ENCODE measurements at regions not wholly inside any gene's neighbourhood (a gene's known extent, or its start where the extent isn't known, plus 50 kb on each side); places are given as distances from the start of the nearest gene placed in this dataset.

DNA sequence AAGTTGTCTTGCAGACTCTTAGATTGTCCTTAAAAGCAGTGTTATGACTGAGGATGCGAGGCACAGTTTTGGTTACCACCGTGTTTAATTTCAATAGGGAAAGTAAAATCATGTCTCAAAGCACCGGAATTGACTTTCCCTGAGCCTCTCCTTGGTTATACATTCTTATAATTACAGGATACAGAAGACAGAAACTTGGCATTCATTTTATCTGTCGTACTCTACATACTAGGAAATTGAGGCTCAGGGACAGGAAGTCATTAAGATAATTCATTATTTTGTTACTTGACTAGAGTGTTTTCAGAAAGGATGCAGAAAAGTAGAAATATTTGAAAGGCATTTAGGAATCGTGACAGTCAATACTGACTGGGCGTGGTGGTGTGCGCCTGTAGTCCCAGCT is 54.0 kb upstream of the SPATA31D4 start:
- no peak for DNase-seq (ENCODE audit: low read depth)
- in situ Hi-C loops (cut with HindIII; ENCODE audit: low pct_unique_long_range_greater_than_20kb, low sequenced_read_pairs), result no loop called here

GRCh38 chr9:81874931-81875330 is 53.3 kb upstream of the SPATA31D4 start:
- DNase-seq (ENCODE audit: low read depth), result peak; percentile 67
- in situ Hi-C loops (cut with HindIII; ENCODE audit: low pct_unique_long_range_greater_than_20kb, low sequenced_read_pairs), result no loop called here

DNA sequence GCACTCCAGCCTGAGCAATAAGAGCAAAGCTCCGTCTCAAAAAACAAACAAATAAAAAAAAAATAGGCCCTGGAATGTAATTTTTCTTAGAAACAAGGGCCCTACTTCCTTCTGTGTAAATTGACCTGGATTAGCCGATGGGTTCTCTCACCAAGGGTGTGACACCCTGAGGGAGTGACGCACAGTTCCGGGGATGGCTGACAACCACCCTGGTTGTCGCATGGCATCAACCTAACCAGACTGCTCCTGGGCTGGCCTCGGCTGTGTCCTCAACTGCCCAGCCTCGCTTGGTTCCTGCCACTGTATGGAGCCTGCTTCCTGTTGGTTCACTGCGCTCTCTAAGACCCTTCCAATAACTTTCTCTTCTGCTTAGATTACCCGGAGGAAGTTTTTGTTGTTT is 51.2 kb upstream of the SPATA31D4 start:
- in situ Hi-C loops (cut with HindIII; ENCODE audit: low pct_unique_long_range_greater_than_20kb, low sequenced_read_pairs), result no loop called here

More for the DNA sequence above, 51.2 kb upstream of the SPATA31D4 start:
- DNase-seq (ENCODE audit: low read depth), result no peak

All from Caki2 (cell line).